K562 (cell line): ENCODE measurements at regions not wholly inside any gene's neighbourhood (a gene's known extent, or its start where the extent isn't known, plus 50 kb on each side); places are given as distances from the start of the nearest gene placed in this dataset.

Experiments used
- ATAC-seq: fragments of 200-7000 bp; cut with Tn5 transposase; 3 replicates; pipeline ENCODE4 v1.9.1; 2020; ENCODE audit warnings: moderate library complexity
- BruUV-seq: library from RNA; stranded (reverse); fragments of 400-500 nt; replicated peaks from 2 replicates; lab custom pipeline; 2021; lab: Mats Ljungman, UMichigan
- CTCF ChIA-PET: fragments of 300-600 bp; formaldehyde crosslinking; extraction: SDS; loops from one replicate; lab custom pipeline; 2021; ENCODE audit warnings: low intra/inter-chr PET ratio; lab: Yijun Ruan, JAX
- POLR2A ChIA-PET: fragments of 300-600, 350-650 bp; sonication (Branson Sonifier 250); formaldehyde crosslinking; extraction: SDS; loops from one replicate; lab custom pipeline; 2021; ENCODE audit warnings: antibody characterized with exemption, inconsistent platforms; lab: Yijun Ruan, JAX
- DNase-seq, 4 experiments: peaks; one replicate each; pipeline versions ENCODE4 v3.0.0 to v3.0.0-alpha.2; 2011 to 2018; ENCODE audit warnings: low spot score in 3 of 4, mixed read lengths in 3 of 4; ENCODE audit errors: extremely low read depth in 1 of 4
- FAIRE-seq: peaks from 2 replicates; lab custom pipeline; 2011; peaks lifted over from hg19 to GRCh38; lab: Jason Lieb, UNC
- H2AFZ ChIP-seq: 2 replicates; pipeline ENCODE4 v1.6.0; 2011; ENCODE audit warnings: low read depth, low read length, control low read depth, inconsistent platforms
- H3K27ac ChIP-seq: fragments of 200-600 bp; 3 replicates; pipeline ENCODE4 v1.8.0; 2011; ENCODE audit warnings: low read depth, mild to moderate bottlenecking, control low read depth, inconsistent platforms, low read length, moderate library complexity, mixed read lengths; ENCODE audit errors: extremely low read depth
- H3K27me3 ChIP-seq, 2 experiments: fragments of 300-600 bp in 1 of 2; 2 replicates in 1 of 2; 3 replicates in 1 of 2; pipeline versions ENCODE4 v1.6.0 to v1.8.0; 2011; ENCODE audit warnings: inconsistent platforms in 2 of 2, low read length in 2 of 2, mild to moderate bottlenecking in 1 of 2, mixed read lengths in 1 of 2, moderate library complexity in 1 of 2; ENCODE audit not compliant: control insufficient read depth in 2 of 2, insufficient read depth in 2 of 2
- H3K36me3 ChIP-seq: fragments of 300-600 bp; 3 replicates; pipeline ENCODE4 v1.8.0; 2011; ENCODE audit warnings: mild to moderate bottlenecking, low read length, inconsistent platforms; ENCODE audit not compliant: control insufficient read depth, insufficient read depth
- H3K4me1 ChIP-seq, 2 experiments: fragments of 200-600 bp in 1 of 2; replicated peaks in 1 of 2; 2 replicates in 1 of 2; 3 replicates in 1 of 2; pipeline versions ENCODE4 v1.5.1 to v1.8.0; 2011; ENCODE audit warnings: inconsistent platforms in 2 of 2, low read length in 2 of 2, mild to moderate bottlenecking in 1 of 2, mixed read lengths in 1 of 2, moderate library complexity in 1 of 2; ENCODE audit not compliant: control insufficient read depth in 2 of 2, insufficient read depth in 2 of 2
- H3K4me2 ChIP-seq: 2 replicates; pipeline ENCODE4 v1.6.1; 2011; ENCODE audit warnings: low read length, control low read depth, inconsistent platforms, mixed read lengths; ENCODE audit not compliant: insufficient read depth
- H3K4me3 ChIP-seq: fragments of 200-600 bp; sonication (generic), shearing (Covaris generic); 2 replicates; pipeline ENCODE4 v1.5.1; 2016; ENCODE audit warnings: control low read depth, inconsistent platforms
- H3K79me2 ChIP-seq: fragments of 200-600 bp; 3 replicates; pipeline ENCODE4 v1.8.0; 2011; ENCODE audit warnings: low read length, inconsistent platforms; ENCODE audit not compliant: control insufficient read depth, insufficient read depth
- H3K9ac ChIP-seq, 2 experiments: 2 replicates each; pipeline versions ENCODE4 v1.6.0 to v1.6.1; 2011; ENCODE audit warnings: low read depth in 2 of 2, low read length in 2 of 2, control low read depth in 1 of 2, inconsistent platforms in 1 of 2, mild to moderate bottlenecking in 1 of 2, mixed read lengths in 1 of 2; ENCODE audit not compliant: insufficient read depth in 1 of 2
- H3K9me1 ChIP-seq: one replicate; pipeline ENCODE4 v1.6.0; 2011; ENCODE audit warnings: inconsistent platforms, mild to moderate bottlenecking, low read length, moderate library complexity; ENCODE audit not compliant: control insufficient read depth, insufficient read depth
- H3K9me3 ChIP-seq: replicated peaks from 2 replicates; pipeline ENCODE4 v1.5.1; 2011; ENCODE audit warnings: low read depth, low read length, inconsistent platforms; ENCODE audit not compliant: control insufficient read depth, insufficient read depth
- H4K20me1 ChIP-seq: replicated peaks from 2 replicates; pipeline ENCODE4 v1.6.1; 2011; ENCODE audit warnings: low read length, inconsistent platforms, mixed read lengths; ENCODE audit not compliant: control insufficient read depth, insufficient read depth
- ARHGAP35 ChIP-seq: fragments of 450-650 bp; IDR thresholded peaks from 2 replicates; pipeline ENCODE4 v1.6.1; 2018; ENCODE audit not compliant: partially characterized antibody
- BRF2 ChIP-seq: IDR thresholded peaks from 3 replicates; pipeline ENCODE4 v1.6.1; 2011; ENCODE audit warnings: borderline replicate concordance, mild to moderate bottlenecking; ENCODE audit not compliant: insufficient read length, insufficient read depth
- CREB1 ChIP-seq, 2 experiments: sonication (generic) in 1 of 2; formaldehyde crosslinking in 1 of 2; IDR thresholded peaks; 2 replicates each; pipeline versions ENCODE4 v1.6.1 to v1.8.0; 2012 to 2022; ENCODE audit warnings: inconsistent platforms in 1 of 2, mild to moderate bottlenecking in 1 of 2, missing genetic modification reagents in 1 of 2, moderate library complexity in 1 of 2
- FOSL1 ChIP-seq: fragments of 200-800 bp; sonication (Bioruptor generic); conservative IDR thresholded peaks from 2 replicates; pipeline ENCODE4 v1.6.1; 2016; ENCODE audit warnings: missing genetic modification characterization, missing compliant biosample characterization
- HDAC3 ChIP-seq: fragments of 450-650 bp; IDR thresholded peaks from 2 replicates; pipeline ENCODE4 v1.6.1; 2018; ENCODE audit warnings: borderline replicate concordance, mild to moderate bottlenecking, moderate library complexity; ENCODE audit not compliant: partially characterized antibody
- ILF3 ChIP-seq: fragments of 450-650 bp; IDR thresholded peaks from 2 replicates; pipeline ENCODE4 v1.6.1; 2018; ENCODE audit warnings: antibody characterized with exemption, mild to moderate bottlenecking, moderate library complexity, borderline replicate concordance
- MCM2 ChIP-seq: fragments of 450-650 bp; IDR thresholded peaks from 2 replicates; pipeline ENCODE4 v1.6.1; 2017; ENCODE audit warnings: low read depth, mild to moderate bottlenecking
- PCBP1 ChIP-seq: fragments of 200-400 bp; formaldehyde crosslinking; IDR thresholded peaks from 2 replicates; pipeline ENCODE4 v1.6.1; 2018; ENCODE audit warnings: mild to moderate bottlenecking, low read depth, low read length; ENCODE audit not compliant: poor library complexity, severe bottlenecking
- PHF20 ChIP-seq: fragments of 450-650 bp; IDR thresholded peaks from 2 replicates; pipeline ENCODE4 v1.6.1; 2018; ENCODE audit not compliant: partially characterized antibody
- RHOXF2B ChIP-seq: fragments of 250-450 bp; sonication (Bioruptor Pico); conservative IDR thresholded peaks from 2 replicates; pipeline ENCODE4 v1.5.1; 2021
- RREB1 ChIP-seq: fragments of 250-450 bp; sonication (Bioruptor Pico); IDR thresholded peaks from 2 replicates; pipeline ENCODE4 v1.4.0; 2020
- ZNF134 ChIP-seq: fragments of 250-450 bp; sonication (Bioruptor Pico); conservative IDR thresholded peaks from 2 replicates; pipeline ENCODE4 v1.4.0; 2020
- ZNF311 ChIP-seq: fragments of 250-450 bp; sonication (Bioruptor Pico); IDR thresholded peaks from 2 replicates; pipeline ENCODE4 v1.4.0; 2020; ENCODE audit warnings: mild to moderate bottlenecking, moderate library complexity
- ZNF511 ChIP-seq: sonication (generic); formaldehyde crosslinking; IDR thresholded peaks from 2 replicates; pipeline ENCODE4 v1.8.0; 2022; ENCODE audit warnings: mild to moderate bottlenecking, missing genetic modification reagents
- ZNF740 ChIP-seq, 3 experiments: fragments of 200-800 bp in 1 of 3; sonication (Bioruptor generic) in 1 of 3; sonication (generic) in 1 of 3; formaldehyde crosslinking in 1 of 3; IDR thresholded peaks; 2 replicates each; pipeline versions ENCODE4 v1.6.1 to v1.8.0; 2016 to 2022; ENCODE audit warnings: mild to moderate bottlenecking in 2 of 3, missing compliant biosample characterization in 2 of 3, missing genetic modification characterization in 2 of 3, missing genetic modification reagents in 1 of 3
- WGBS: fragments of 100-300 bp; shearing (Covaris generic); methylation state at CpG from one replicate; pipeline ENCODE4 v1.1.6; 2016; ENCODE audit warnings: low coverage, mixed read lengths; ENCODE audit not compliant: insufficient coverage; ENCODE audit errors: missing lambda C conversion rate; 5-methylcytosine and 5-hydroxymethylcytosine counted together
- in situ Hi-C: fragments of 300-500 bp; cut with MboI; formaldehyde crosslinking; loops from 4 replicates; pipeline ENCODE4 v1.15.0; 2018; ENCODE audit warnings: inconsistent platforms, mixed read lengths
- intact Hi-C: fragments of 100-400 bp; cut with micrococcal nuclease; formaldehyde crosslinking; loops from 2 replicates; pipeline ENCODE4 v1.14.2; 2022

- Histone ChIP-seq H3K9me1 (no peaks in the 10 kb centered on the region), H3K4me1 (no peaks in the 10 kb centered on the region), H2AFZ (no peak overlapping the region), H3K4me2 (no peak overlapping the region), H4K20me1 (no peaks in the 10 kb centered on the region), H3K27ac (no peak overlapping the region), H3K9me3 (no peaks in the 10 kb centered on the region), H3K79me2 (no peaks in the 10 kb centered on the region), H3K9ac (no peak overlapping the region), H3K36me3 (no peaks in the 10 kb centered on the region), H3K4me3 (no peak overlapping the region), H3K27me3 (no peaks in the 10 kb centered on the region; a peak in 2 of 5 replicates)
- CTCF ChIA-PET, result no interaction called here
- FAIRE-seq (no peak), DNase-seq (no peak), ATAC-seq (no peak)
- no TSS peak for BruUV-seq
- intact Hi-C loops, result no loop called here
- POLR2A ChIA-PET, result no interaction called here
- in situ Hi-C loops, result no loop called here
- 0% methylated on average over 4 of the region's 4 CpGs for WGBS
- TF ChIP-seq ILF3 (no peak), FOSL1 (tag) (no peak), RHOXF2B (CRISPR knock-in tag) (no peak), CREB1 (IDR thresholded peaks at IDR 0.05) (no peak), CREB1 (CRISPR knock-in tag; IDR thresholded peaks at IDR 0.05) (no peak), ZNF511 (CRISPR knock-in tag) (no peak), RREB1 (no peak), HDAC3 (no peak), ZNF134 (CRISPR knock-in tag) (no peak), ARHGAP35 (no peak), PCBP1 (no peak), ZNF311 (CRISPR knock-in tag) (no peak), BRF2 (no peak), MCM2 (no peak), ZNF740 (CRISPR knock-in tag; IDR thresholded peaks at IDR 0.05) (no peak), ZNF740 (tag; IDR thresholded peaks at IDR 0.05) (no peak), PHF20 (no peak)
Observed at GRCh38 chr3:107969525-107969924, 121.3 kb downstream of the CD47 start.
